ENCODE measurements at regions not wholly inside any gene's neighbourhood (a gene's known extent, or its start where the extent isn't known, plus 50 kb on each side); places are given as distances from the start of the nearest gene placed in this dataset.
A peak's percentile ranks its signal among the peaks of the same experiment; 100 is the strongest.

GRCh38 chrX:7266288-7266687 lies 118.3 kb upstream of the PUDP start:
- Mint-ChIP-seq H3K4me3 (no peak overlapping the region), H3K27me3 (no peaks in the 10 kb centered on the region), H3K4me1 (peaks cover 29% of the 10 kb centered on the region), H3K27ac (no peak overlapping the region), H3K9me3 (ENCODE audit: insufficient read depth) (no peaks in the 10 kb centered on the region)
- Histone ChIP-seq H3K27me3 (replicated peaks in 1 of 4; ENCODE audit: control extremely low read depth in 1 of 4, control insufficient read depth in 3 of 4, insufficient read depth in 4 of 4, low read length in 3 of 4) (no peaks in the 10 kb centered on the region), H3K79me2 (ENCODE audit: control insufficient read depth, insufficient read depth, low read length) (no peaks in the 10 kb centered on the region), H3K36me3 (replicated peaks in 1 of 2; ENCODE audit: control extremely low read depth in 1 of 2, control insufficient read depth in 1 of 2, extremely low read depth in 1 of 2, insufficient read depth in 2 of 2, low read length in 1 of 2) (no peaks in the 10 kb centered on the region), H3K4me1 (ENCODE audit: control insufficient read depth in 2 of 2, insufficient read depth in 2 of 2, low read length in 2 of 2) (peaks cover 22 to 32% of the 10 kb centered on the region in 2 donors), H3K9ac (ENCODE audit: low read length) (no peak overlapping the region), H2AFZ (ENCODE audit: insufficient read depth, low read depth, low read length, poor library complexity, severe bottlenecking) (no peak overlapping the region), H3K9me3 (ENCODE audit: control extremely low read depth in 1 of 3, control insufficient read depth in 2 of 3, insufficient read depth in 1 of 3, low read length in 2 of 3) (no peaks in the 10 kb centered on the region), H4K20me1 (ENCODE audit: control insufficient read depth, insufficient read depth, low read length, poor library complexity, severe bottlenecking) (no peaks in the 10 kb centered on the region), H3K4me3 (ENCODE audit: control extremely low read depth in 1 of 5, extremely low read depth in 1 of 5, insufficient read depth in 1 of 5, low read depth in 2 of 5, low read length in 4 of 5) (no peak overlapping the region), H3K27ac (ENCODE audit: low read length in 2 of 2) (no peak overlapping the region), H3K4me2 (replicated peaks; ENCODE audit: low read depth, low read length, poor library complexity, severe bottlenecking) (no peak overlapping the region)
- DNase-seq (no peak), ATAC-seq (ENCODE audit: low read depth) (no peak)
- no CpG with 5 or more reads among the region's 1 CpG for WGBS (ENCODE audit: insufficient coverage)
- CTCF ChIA-PET = no interaction called here
- intact Hi-C loops (cut with micrococcal nuclease) = no loop called here
- POLR2A ChIA-PET = no interaction called here
- TF ChIP-seq EZH2 (IDR thresholded peaks at IDR 0.05; ENCODE audit: borderline replicate concordance, insufficient read depth, low read depth, low read length, poor library complexity, severe bottlenecking) = no peak
- no peak for TF ChIP-seq CTCF (IDR thresholded peaks at IDR 0.05)

GRCh38 chrX:7264399-7264798 lies 116.4 kb upstream of the PUDP start:
- intact Hi-C loops (cut with micrococcal nuclease) = no loop called here
- no peaks in the 10 kb centered on the region for H3K9me3 Mint-ChIP-seq (ENCODE audit: insufficient read depth)
- TF ChIP-seq CTCF (IDR thresholded peaks at IDR 0.05) (no peak), EZH2 (IDR thresholded peaks at IDR 0.05; ENCODE audit: borderline replicate concordance, insufficient read depth, low read depth, low read length, poor library complexity, severe bottlenecking) (no peak)
- peaks cover 18 to 35% of the 10 kb centered on the region in 2 donors for H3K4me1 ChIP-seq (ENCODE audit: control insufficient read depth in 2 of 2, insufficient read depth in 2 of 2, low read length in 2 of 2)
- no peak overlapping the region for H3K4me2 ChIP-seq (replicated peaks; ENCODE audit: low read depth, low read length, poor library complexity, severe bottlenecking)
- no peaks in the 10 kb centered on the region for H3K36me3 ChIP-seq (replicated peaks in 1 of 2; ENCODE audit: control extremely low read depth in 1 of 2, control insufficient read depth in 1 of 2, extremely low read depth in 1 of 2, insufficient read depth in 2 of 2, low read length in 1 of 2)
- no peak overlapping the region for H3K4me3 Mint-ChIP-seq
- H3K4me1 Mint-ChIP-seq = peaks cover 33% of the 10 kb centered on the region
- no peak overlapping the region for H3K27ac ChIP-seq (ENCODE audit: low read length in 2 of 2)
- no peaks in the 10 kb centered on the region for H3K27me3 ChIP-seq (replicated peaks in 1 of 4; ENCODE audit: control extremely low read depth in 1 of 4, control insufficient read depth in 3 of 4, insufficient read depth in 4 of 4, low read length in 3 of 4)
- no peak for DNase-seq
- no peaks in the 10 kb centered on the region for H4K20me1 ChIP-seq (ENCODE audit: control insufficient read depth, insufficient read depth, low read length, poor library complexity, severe bottlenecking)
- no peaks in the 10 kb centered on the region for H3K9me3 ChIP-seq (ENCODE audit: control extremely low read depth in 1 of 3, control insufficient read depth in 2 of 3, insufficient read depth in 1 of 3, low read length in 2 of 3)
- ChIA-PET POLR2A (no interaction called here), CTCF (no interaction called here)
- no peaks in the 10 kb centered on the region for H3K79me2 ChIP-seq (ENCODE audit: control insufficient read depth, insufficient read depth, low read length)
- H3K4me3 ChIP-seq (ENCODE audit: control extremely low read depth in 1 of 5, extremely low read depth in 1 of 5, insufficient read depth in 1 of 5, low read depth in 2 of 5, low read length in 4 of 5) = no peak overlapping the region
- ATAC-seq (ENCODE audit: low read depth) = peak; percentile 45
- no peak overlapping the region for H2AFZ ChIP-seq (ENCODE audit: insufficient read depth, low read depth, low read length, poor library complexity, severe bottlenecking)
- 50% methylated on average over 2 of the region's 2 CpGs for WGBS (ENCODE audit: insufficient coverage)
- no peak overlapping the region for H3K27ac Mint-ChIP-seq
- H3K27me3 Mint-ChIP-seq = no peaks in the 10 kb centered on the region
- no peak overlapping the region for H3K9ac ChIP-seq (ENCODE audit: low read length)

All from B cell (primary cell).